ENCODE measurements at regions not wholly inside any gene's neighbourhood (a gene's known extent, or its start where the extent isn't known, plus 50 kb on each side); places are given as distances from the start of the nearest gene placed in this dataset.

- Histone ChIP-seq H3K4me1 (ENCODE audit: insufficient read depth, low read length) (peaks cover 22% of the 10 kb centered on the region), H3K9me3 (ENCODE audit: low read length) (no peaks in the 10 kb centered on the region), H3K79me2 (ENCODE audit: insufficient read depth, low read length) (no peaks in the 10 kb centered on the region), H3K36me3 (replicated peaks in 1 of 2; ENCODE audit: control insufficient read depth in 1 of 2, insufficient read depth in 2 of 2, low read length in 2 of 2) (no peaks in the 10 kb centered on the region), H3K9ac (ENCODE audit: insufficient read depth, low read depth, low read length) (no peak overlapping the region), H4K20me1 (ENCODE audit: insufficient read depth, low read length) (no peaks in the 10 kb centered on the region), H3K27me3 (ENCODE audit: control insufficient read depth in 1 of 2, insufficient read depth in 2 of 2, low read length in 2 of 2) (peaks cover 0 to 7% of the 10 kb centered on the region in 2 experiments; a peak in 1 of 5 replicates), H3K27ac (ENCODE audit: extremely low read length, insufficient read depth, low read length) (no peak overlapping the region), H2AFZ (ENCODE audit: low read length) (no peak overlapping the region), H3K4me2 (ENCODE audit: low read depth, low read length) (no peak overlapping the region), H3K4me3 (replicated peaks in 1 of 3; ENCODE audit: insufficient read depth in 1 of 3, low read depth in 2 of 3, low read length in 3 of 3) (no peak overlapping the region)
- DNase-seq (ENCODE audit: low spot score): no peak
- ChIA-PET CTCF (ENCODE audit: low intra/inter-chr PET ratio, low total read pairs) (interaction anchor here (1.2 to 2.5 kb wide), 3 partner anchors 290 to 1079 kb away, joined by 5 to 10 read pairs (median 9); no protein-coding TSS in a partner anchor), POLR2A (no interaction called here)
- no peak for TF ChIP-seq PLSCR1 (CRISPR knock-in tag; IDR thresholded peaks at IDR 0.05; ENCODE audit: borderline replicate concordance)
- no peak for TF ChIP-seq CENPBD1 (CRISPR knock-in tag; IDR thresholded peaks at IDR 0.05; ENCODE audit: borderline replicate concordance, low read depth)
- TF ChIP-seq SOX6 (IDR thresholded peaks at IDR 0.05): no peak
- no peak for TF ChIP-seq SOX6 (CRISPR knock-in tag; IDR thresholded peaks at IDR 0.05)
- TF ChIP-seq RFX5 (IDR thresholded peaks at IDR 0.05; ENCODE audit: low read depth, low read length): no peak
- no peak for TF ChIP-seq ZNF329 (CRISPR knock-in tag; IDR thresholded peaks at IDR 0.05; ENCODE audit: low read depth)
- TF ChIP-seq CEBPB (IDR thresholded peaks at IDR 0.05; ENCODE audit: borderline replicate concordance, low read depth, low read length): no peak
- TF ChIP-seq POGK (CRISPR knock-in tag; conservative IDR thresholded peaks at IDR 0.05): no peak
- no peak for TF ChIP-seq BRF2 (CRISPR knock-in tag; IDR thresholded peaks at IDR 0.05)
- TF ChIP-seq CHCHD3 (CRISPR knock-in tag; IDR thresholded peaks at IDR 0.05): no peak
- TF ChIP-seq EED (CRISPR knock-in tag; IDR thresholded peaks at IDR 0.05): no peak
- no peak for TF ChIP-seq THYN1 (CRISPR knock-in tag; IDR thresholded peaks at IDR 0.05; ENCODE audit: borderline replicate concordance, low read depth)
- no peak for TF ChIP-seq ZNF484 (CRISPR knock-in tag; IDR thresholded peaks at IDR 0.05; ENCODE audit: borderline replicate concordance, low read depth)
- intact Hi-C loops (cut with micrococcal nuclease; ENCODE audit: unreplicated experiment): loop anchor here (1.0 to 10.0 kb wide), 6 partner anchors 144 to 1211 kb away; partner anchors contain the start of genes TMEM167A and XRCC4
- no peak for ATAC-seq
- no peak for FAIRE-seq
- WGBS (ENCODE audit: low lambda C conversion rate): 7% methylated on average over 1 of the region's 1 CpG
- in situ Hi-C loops (cut with HindIII; ENCODE audit: extremely low pct_ligation_motif_present, low pct_unique_long_range_greater_than_20kb): loop anchor here (5.0 to 25.0 kb wide), 4 partner anchors 286 to 1211 kb away; partner anchors contain the start of genes TMEM167A and XRCC4
- no TSS peak for BruUV-seq (replicated peaks)
These were observed 73.1 kb upstream of the RPS23 start for GRCh38 chr5:82351297-82351696.

All from HepG2 (cell line).